Right lobe of liver (tissue), 4 donors: ENCODE measurements at regions not wholly inside any gene's neighbourhood (a gene's known extent, or its start where the extent isn't known, plus 50 kb on each side); places are given as distances from the start of the nearest gene placed in this dataset.

Source experiments
- POLR2A ChIP-seq: fragments of 450-650 bp; IDR thresholded peaks from one replicate; pipeline ENCODE4 v1.6.1; 2017; ENCODE audit warnings: antibody characterized with exemption, mild to moderate bottlenecking
- TF ChIP-seq, protein P1 (sequence below), 4 donors: fragments of 200-600 bp in 3 of 4; fragments of 450-650 bp in 1 of 4; IDR thresholded peaks; one replicate each; pipeline versions ENCODE4 v1.5.1 to v1.8.0; 2016 to 2022; ENCODE audit warnings: antibody characterized with exemption in 4 of 4, mild to moderate bottlenecking in 2 of 4
- donor health status: DM: no; HTN: no; CAD: no.
- donor health status: DM: no; HTN: no; CAD: no.
- donor health status: DM: no; HTN: yes; CAD: no.

DNA sequence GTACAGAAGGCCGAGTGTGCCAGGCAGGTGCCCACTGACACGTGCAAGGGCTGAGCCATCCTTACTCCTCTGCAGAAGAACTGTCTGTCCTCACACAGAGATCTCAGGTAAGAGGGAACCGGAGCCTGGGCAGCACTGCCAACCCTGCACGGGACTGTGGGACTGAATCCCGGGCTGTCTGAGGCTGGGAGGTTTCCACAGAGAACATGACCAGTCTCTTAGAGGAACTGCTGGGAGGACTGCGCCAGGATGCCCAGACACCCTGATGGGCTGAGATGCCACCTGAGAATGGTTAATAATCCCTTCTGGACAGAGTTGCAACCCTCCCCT lies 302.9 kb upstream of the SFSWAP start:
- TF ChIP-seq, protein P1, sequence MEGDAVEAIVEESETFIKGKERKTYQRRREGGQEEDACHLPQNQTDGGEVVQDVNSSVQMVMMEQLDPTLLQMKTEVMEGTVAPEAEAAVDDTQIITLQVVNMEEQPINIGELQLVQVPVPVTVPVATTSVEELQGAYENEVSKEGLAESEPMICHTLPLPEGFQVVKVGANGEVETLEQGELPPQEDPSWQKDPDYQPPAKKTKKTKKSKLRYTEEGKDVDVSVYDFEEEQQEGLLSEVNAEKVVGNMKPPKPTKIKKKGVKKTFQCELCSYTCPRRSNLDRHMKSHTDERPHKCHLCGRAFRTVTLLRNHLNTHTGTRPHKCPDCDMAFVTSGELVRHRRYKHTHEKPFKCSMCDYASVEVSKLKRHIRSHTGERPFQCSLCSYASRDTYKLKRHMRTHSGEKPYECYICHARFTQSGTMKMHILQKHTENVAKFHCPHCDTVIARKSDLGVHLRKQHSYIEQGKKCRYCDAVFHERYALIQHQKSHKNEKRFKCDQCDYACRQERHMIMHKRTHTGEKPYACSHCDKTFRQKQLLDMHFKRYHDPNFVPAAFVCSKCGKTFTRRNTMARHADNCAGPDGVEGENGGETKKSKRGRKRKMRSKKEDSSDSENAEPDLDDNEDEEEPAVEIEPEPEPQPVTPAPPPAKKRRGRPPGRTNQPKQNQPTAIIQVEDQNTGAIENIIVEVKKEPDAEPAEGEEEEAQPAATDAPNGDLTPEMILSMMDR (IDR thresholded peaks at IDR 0.05), result no peak
- no peak for TF ChIP-seq POLR2A
